ENCODE measurements at regions not wholly inside any gene's neighbourhood (a gene's known extent, or its start where the extent isn't known, plus 50 kb on each side); places are given as distances from the start of the nearest gene placed in this dataset.

GRCh38 chr6:103047567-103047966 is 1654.1 kb downstream of the GRIK2 start:
- no peak for DNase-seq (ENCODE audit: low spot score)

GRCh38 chr6:103042336-103042735 is 1648.8 kb downstream of the GRIK2 start:
- DNase-seq (ENCODE audit: low spot score) = no peak

- no peak for DNase-seq (ENCODE audit: low spot score)
Observed at GRCh38 chr6:103036846-103037245, 1643.3 kb downstream of the GRIK2 start.

GRCh38 chr6:103027271-103027931 is 1633.9 kb downstream of the GRIK2 start:
- no peak for DNase-seq (ENCODE audit: low spot score)

GRCh38 chr6:103018426-103018825 is 1624.9 kb downstream of the GRIK2 start:
- DNase-seq (ENCODE audit: low spot score) = no peak

- no peak for DNase-seq (ENCODE audit: low spot score)
Observed at GRCh38 chr6:103017878-103018277, 1624.4 kb downstream of the GRIK2 start.

- DNase-seq (ENCODE audit: low spot score) = no peak
Observed at GRCh38 chr6:103011605-103012004, 1618.1 kb downstream of the GRIK2 start.

- DNase-seq (ENCODE audit: low spot score) = no peak
Observed at GRCh38 chr6:103002282-103002681, 1608.8 kb downstream of the GRIK2 start.

- DNase-seq (ENCODE audit: low spot score) = no peak
Observed at GRCh38 chr6:103001724-103002123, 1608.2 kb downstream of the GRIK2 start.

- no peak for DNase-seq (ENCODE audit: low spot score)
Observed at GRCh38 chr6:103000688-103001087, 1607.2 kb downstream of the GRIK2 start.

GRCh38 chr6:102995491-102995890 is 1602.0 kb downstream of the GRIK2 start:
- DNase-seq (ENCODE audit: low spot score) = no peak

- DNase-seq (ENCODE audit: low spot score) = no peak
Observed at GRCh38 chr6:102994866-102995265, 1601.4 kb downstream of the GRIK2 start.

- DNase-seq (ENCODE audit: low spot score) = no peak
Observed at GRCh38 chr6:102986086-102986485, 1592.6 kb downstream of the GRIK2 start.

- no peak for DNase-seq (ENCODE audit: low spot score)
Observed at GRCh38 chr6:102984357-102984756, 1590.8 kb downstream of the GRIK2 start.

- no peak for DNase-seq (ENCODE audit: low spot score)
Observed at GRCh38 chr6:102981490-102982015, 1588.0 kb downstream of the GRIK2 start.

- DNase-seq (ENCODE audit: low spot score) = no peak
Observed at GRCh38 chr6:102980951-102981350, 1587.4 kb downstream of the GRIK2 start.

- DNase-seq (ENCODE audit: low spot score) = no peak
Observed at GRCh38 chr6:102961902-102962301, 1568.4 kb downstream of the GRIK2 start.

GRCh38 chr6:102950967-102951366 is 1557.5 kb downstream of the GRIK2 start:
- DNase-seq (ENCODE audit: low spot score) = no peak

GRCh38 chr6:102944475-102944874 is 1551.0 kb downstream of the GRIK2 start:
- DNase-seq (ENCODE audit: low spot score) = no peak

- DNase-seq (ENCODE audit: low spot score) = no peak
Observed at GRCh38 chr6:102942206-102942605, 1548.7 kb downstream of the GRIK2 start.

GRCh38 chr6:102936959-102937358 is 1543.5 kb downstream of the GRIK2 start:
- no peak for DNase-seq (ENCODE audit: low spot score)

GRCh38 chr6:102928109-102928508 is 1534.6 kb downstream of the GRIK2 start:
- no peak for DNase-seq (ENCODE audit: low spot score)

GRCh38 chr6:102918161-102918560 is 1524.7 kb downstream of the GRIK2 start:
- no peak for DNase-seq (ENCODE audit: low spot score)

GRCh38 chr6:102911571-102911970 is 1518.1 kb downstream of the GRIK2 start:
- no peak for DNase-seq (ENCODE audit: low spot score)
